HUES48 (cell line): ENCODE measurements at regions not wholly inside any gene's neighbourhood (a gene's known extent, or its start where the extent isn't known, plus 50 kb on each side); places are given as distances from the start of the nearest gene placed in this dataset.

Experiments used
- H3K27ac ChIP-seq: one replicate; pipeline ENCODE4 v1.7.0; 2013; ENCODE audit warnings: low read depth, low read length, inconsistent platforms
- H3K27me3 ChIP-seq: 2 replicates; pipeline ENCODE4 v1.6.1; 2013; ENCODE audit warnings: mild to moderate bottlenecking, low read length; ENCODE audit not compliant: control insufficient read depth, insufficient read depth
- H3K36me3 ChIP-seq: 2 replicates; pipeline ENCODE4 v1.6.1; 2013; ENCODE audit warnings: low read length; ENCODE audit not compliant: control insufficient read depth, insufficient read depth
- H3K4me1 ChIP-seq: 2 replicates; pipeline ENCODE4 v1.6.1; 2013; ENCODE audit warnings: mild to moderate bottlenecking, low read length; ENCODE audit not compliant: control insufficient read depth, insufficient read depth
- H3K4me3 ChIP-seq: 2 replicates; pipeline ENCODE4 v1.5.1; 2013; ENCODE audit warnings: mild to moderate bottlenecking, low read depth, low read length
- H3K9ac ChIP-seq: 2 replicates; pipeline ENCODE4 v1.6.1; 2013; ENCODE audit warnings: mild to moderate bottlenecking, low read depth, low read length, moderate library complexity
- H3K9me3 ChIP-seq: 2 replicates; pipeline ENCODE4 v1.6.1; 2013; ENCODE audit warnings: low read length; ENCODE audit not compliant: control insufficient read depth, insufficient read depth

DNA sequence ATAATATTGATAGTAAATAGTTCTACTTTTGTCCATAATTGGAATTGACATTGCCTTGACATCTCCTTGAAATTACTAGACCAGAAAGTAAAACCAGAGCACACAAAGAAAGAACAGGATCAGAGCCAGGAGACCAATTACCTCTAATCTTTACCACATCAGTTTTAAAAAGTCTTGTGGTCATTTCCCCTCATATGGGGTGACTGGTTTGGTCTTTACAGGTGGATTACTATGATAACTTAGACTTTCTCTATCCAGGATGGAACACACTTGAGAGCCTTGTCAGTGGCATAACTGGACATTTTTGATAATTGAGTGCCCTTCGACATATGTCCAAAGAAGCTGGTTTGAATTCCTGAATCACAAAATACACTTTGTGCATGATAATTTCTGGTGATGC, 1148.1 kb upstream of the NCAM2 start:
- no peak overlapping the region for H3K27ac ChIP-seq
- no peaks in the 10 kb centered on the region for H3K27me3 ChIP-seq
- no peak overlapping the region for H3K9ac ChIP-seq
- H3K4me1 ChIP-seq = no peaks in the 10 kb centered on the region
- H3K36me3 ChIP-seq = no peaks in the 10 kb centered on the region
- no peaks in the 10 kb centered on the region for H3K9me3 ChIP-seq
- no peak overlapping the region for H3K4me3 ChIP-seq

DNA sequence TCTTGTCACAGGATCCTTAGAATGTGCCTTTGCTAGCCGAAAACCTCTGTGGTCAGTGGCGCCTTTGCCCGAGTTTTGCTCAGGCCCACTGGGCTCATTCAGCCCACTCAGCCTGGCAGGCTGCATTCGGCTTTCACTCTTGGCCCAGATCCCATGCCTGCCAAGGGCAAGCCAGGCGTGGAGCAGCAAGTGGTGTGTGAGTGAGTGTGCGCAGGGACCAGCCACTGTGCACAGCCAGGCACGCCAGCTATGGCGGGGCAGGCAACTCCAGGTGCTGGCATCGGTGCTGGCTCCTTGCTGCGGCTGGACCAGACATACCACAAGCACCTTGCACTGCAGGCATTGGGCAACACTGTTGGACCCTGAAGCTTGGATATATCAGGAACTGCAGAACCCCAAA, 1145.1 kb upstream of the NCAM2 start:
- Histone ChIP-seq H3K9me3 (no peaks in the 10 kb centered on the region), H3K27ac (no peak overlapping the region), H3K4me1 (no peaks in the 10 kb centered on the region), H3K4me3 (no peak overlapping the region), H3K27me3 (no peaks in the 10 kb centered on the region), H3K9ac (no peak overlapping the region), H3K36me3 (no peaks in the 10 kb centered on the region)

DNA sequence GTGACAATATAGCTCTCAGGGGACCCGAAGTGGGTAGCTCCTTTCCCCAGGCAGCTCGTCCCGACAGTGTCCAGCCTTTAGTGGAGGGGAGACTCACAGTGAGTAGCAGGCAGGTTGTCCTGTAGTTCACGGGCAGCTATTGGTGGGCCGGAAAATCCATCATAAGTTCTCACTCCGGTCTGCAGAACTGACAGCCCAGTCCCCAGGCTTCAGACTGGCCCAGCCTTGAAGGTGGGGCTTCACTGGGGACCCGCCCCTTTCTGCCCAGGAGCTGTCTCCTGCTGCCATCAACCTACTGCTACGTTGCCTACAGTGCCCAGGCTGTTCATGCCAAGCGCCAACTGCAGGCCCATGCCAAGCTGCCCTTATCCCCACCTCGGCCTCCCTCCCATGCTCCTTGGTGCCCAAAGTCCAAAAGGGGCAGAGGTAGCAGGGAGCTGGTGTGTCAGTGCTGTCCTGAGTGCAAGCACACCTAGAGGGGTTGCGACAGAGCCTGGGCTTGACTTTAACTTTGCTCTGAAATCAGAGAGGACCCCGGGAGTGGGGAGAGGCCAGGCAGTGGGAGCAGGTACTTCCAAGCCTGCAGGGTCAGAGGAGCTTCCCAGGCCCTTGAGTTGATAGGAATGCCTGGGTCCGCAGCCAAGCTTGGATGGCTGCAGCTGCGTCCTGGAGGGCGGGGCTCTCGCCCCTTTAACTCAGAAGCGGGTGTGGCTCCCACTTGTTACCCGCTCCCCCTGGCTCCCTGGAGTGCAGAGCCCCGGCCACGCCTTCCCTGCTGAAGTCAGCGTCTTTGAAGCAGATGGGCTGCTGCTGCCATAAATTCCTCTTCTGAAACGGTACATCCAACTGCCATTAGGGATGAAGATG, 1144.3 kb upstream of the NCAM2 start:
- Histone ChIP-seq H3K9ac (no peak overlapping the region), H3K9me3 (no peaks in the 10 kb centered on the region)

DNA sequence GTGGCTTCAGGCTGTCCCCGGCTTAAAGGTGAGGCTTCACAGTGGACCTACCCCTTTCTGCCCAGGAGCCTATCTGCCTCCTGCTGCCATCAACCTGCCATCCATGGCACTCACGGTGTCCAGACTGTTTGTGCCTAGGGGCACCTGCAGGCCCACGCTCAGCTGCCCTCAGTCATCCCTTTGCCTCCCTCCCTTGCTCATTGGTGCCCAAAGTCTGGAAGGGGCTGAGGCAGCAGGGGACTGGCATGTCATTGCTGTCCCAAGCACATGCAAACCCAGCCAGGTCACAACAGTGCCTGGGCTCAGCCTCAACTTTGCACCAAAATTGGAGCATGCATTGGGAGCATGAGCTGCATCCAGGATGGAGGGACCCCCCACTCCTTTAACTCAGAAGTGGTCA, 1142.7 kb upstream of the NCAM2 start:
- no peaks in the 10 kb centered on the region for H3K27me3 ChIP-seq
- no peak overlapping the region for H3K4me3 ChIP-seq
- H3K36me3 ChIP-seq = no peaks in the 10 kb centered on the region
- H3K9ac ChIP-seq = no peak overlapping the region
- no peaks in the 10 kb centered on the region for H3K4me1 ChIP-seq
- no peak overlapping the region for H3K27ac ChIP-seq
- H3K9me3 ChIP-seq = no peaks in the 10 kb centered on the region

More for the DNA sequence above, 1144.3 kb upstream of the NCAM2 start:
- H3K4me3 ChIP-seq = no peak overlapping the region
- H3K4me1 ChIP-seq = no peaks in the 10 kb centered on the region
- no peaks in the 10 kb centered on the region for H3K27me3 ChIP-seq
- no peaks in the 10 kb centered on the region for H3K36me3 ChIP-seq
- no peak overlapping the region for H3K27ac ChIP-seq

DNA sequence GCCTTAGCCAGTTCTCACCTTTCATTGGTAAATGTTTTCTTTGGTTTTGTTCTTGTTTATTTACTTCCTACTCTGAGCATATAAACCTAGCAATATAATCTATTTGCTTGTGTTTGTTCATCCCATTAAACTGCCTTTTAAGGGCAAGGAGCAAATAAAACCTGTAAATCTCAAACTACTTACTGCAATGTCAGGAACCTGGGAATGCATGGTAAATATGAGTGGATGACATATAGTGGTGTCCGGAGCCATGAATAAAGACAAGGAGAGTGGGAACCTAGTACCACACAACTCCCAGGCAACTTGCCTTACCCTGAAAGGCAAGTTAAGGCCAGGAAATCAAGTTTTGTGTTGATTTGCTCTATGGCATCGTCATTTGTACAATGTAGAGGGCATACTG, 1133.7 kb upstream of the NCAM2 start:
- Histone ChIP-seq H3K27ac (no peak overlapping the region), H3K27me3 (no peaks in the 10 kb centered on the region), H3K36me3 (no peaks in the 10 kb centered on the region), H3K4me3 (no peak overlapping the region), H3K9ac (no peak overlapping the region), H3K4me1 (peaks cover 6% of the 10 kb centered on the region; the same call in 1 of the 2 replicates), H3K9me3 (no peaks in the 10 kb centered on the region)

DNA sequence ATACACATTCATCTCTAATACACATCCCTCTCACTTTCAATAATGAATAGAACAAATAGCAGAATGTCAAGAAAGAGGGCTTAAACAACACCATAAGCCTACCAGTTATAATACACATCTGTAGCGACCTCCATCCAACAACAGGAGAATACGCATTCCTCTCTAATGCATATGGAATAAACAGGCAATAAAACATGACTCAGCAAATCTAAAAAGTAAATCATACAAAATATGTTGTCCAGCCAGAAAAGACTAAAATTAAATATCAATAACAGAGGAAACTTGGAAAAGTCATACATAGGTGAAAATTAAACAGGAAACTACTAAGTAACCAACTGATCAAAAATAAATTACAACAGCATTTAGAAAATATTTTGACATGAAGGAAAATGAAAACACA, 1127.5 kb upstream of the NCAM2 start:
- Histone ChIP-seq H3K27me3 (no peaks in the 10 kb centered on the region), H3K9ac (no peak overlapping the region), H3K4me1 (peaks cover 6% of the 10 kb centered on the region; the same call in 1 of the 2 replicates), H3K4me3 (no peak overlapping the region), H3K9me3 (no peaks in the 10 kb centered on the region), H3K27ac (no peak overlapping the region), H3K36me3 (no peaks in the 10 kb centered on the region)

DNA sequence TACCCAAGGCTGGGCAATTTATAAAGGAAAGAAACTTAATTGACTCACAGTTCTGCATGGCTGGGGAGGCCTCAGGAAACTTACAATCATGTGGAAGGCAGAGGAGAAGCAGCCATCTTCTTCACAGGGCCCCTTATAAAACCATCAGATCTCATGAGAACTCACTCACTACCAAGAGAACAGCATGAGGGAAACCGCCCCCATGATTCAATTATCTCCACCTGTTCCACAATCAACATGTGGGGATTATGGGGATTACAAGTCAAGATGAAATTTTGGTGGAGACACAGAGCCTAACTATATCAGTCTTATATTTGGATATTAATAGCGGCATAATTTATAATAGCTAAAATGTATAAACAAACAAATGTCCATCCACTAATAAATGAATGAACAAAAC, 1123.7 kb upstream of the NCAM2 start:
- Histone ChIP-seq H3K36me3 (no peaks in the 10 kb centered on the region), H3K4me1 (no peaks in the 10 kb centered on the region), H3K9me3 (no peaks in the 10 kb centered on the region), H3K27me3 (no peaks in the 10 kb centered on the region), H3K9ac (no peak overlapping the region), H3K4me3 (no peak overlapping the region), H3K27ac (no peak overlapping the region)

DNA sequence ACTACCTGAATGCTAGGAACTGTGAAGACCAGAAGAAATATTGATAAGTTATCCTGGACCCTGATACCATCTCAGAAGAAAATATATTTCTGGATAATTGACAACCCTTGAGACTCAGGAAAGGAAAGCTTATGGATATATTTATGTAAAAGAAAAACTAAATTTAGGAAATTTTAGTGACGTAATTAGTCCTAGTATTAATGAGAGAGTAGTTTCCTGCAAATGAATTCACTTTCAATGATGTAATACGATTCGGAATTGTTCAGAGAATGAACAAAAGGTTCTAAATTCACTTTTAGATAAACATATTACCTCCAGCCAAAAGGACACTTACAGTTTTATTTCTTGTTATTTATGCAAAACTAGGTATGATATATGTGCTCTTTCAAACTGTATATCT, 1120.1 kb upstream of the NCAM2 start:
- Histone ChIP-seq H3K4me1 (no peaks in the 10 kb centered on the region), H3K36me3 (no peaks in the 10 kb centered on the region), H3K9me3 (no peaks in the 10 kb centered on the region), H3K27me3 (no peaks in the 10 kb centered on the region), H3K27ac (no peak overlapping the region), H3K9ac (no peak overlapping the region), H3K4me3 (no peak overlapping the region)

DNA sequence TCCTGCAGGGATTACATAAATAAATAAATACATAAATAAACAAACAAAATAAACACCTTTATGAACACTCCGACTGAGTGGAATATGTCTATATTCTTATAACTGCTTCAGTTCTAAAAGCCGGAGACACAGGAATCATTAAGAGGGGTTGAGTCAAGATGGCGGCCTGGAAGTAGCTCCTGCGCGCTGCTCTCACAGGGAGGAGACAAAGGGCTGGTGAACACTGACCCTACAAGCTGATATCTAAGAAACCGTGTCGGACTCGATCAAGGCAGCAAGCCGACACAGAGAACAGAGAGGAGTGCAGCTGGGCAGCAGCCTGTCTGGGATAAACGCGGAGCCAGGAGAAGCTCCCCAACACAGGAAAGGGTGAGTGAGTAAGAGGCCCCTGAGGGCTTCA, 1098.6 kb upstream of the NCAM2 start:
- Histone ChIP-seq H3K27ac (no peak overlapping the region), H3K4me3 (no peak overlapping the region), H3K9ac (no peak overlapping the region), H3K36me3 (no peaks in the 10 kb centered on the region), H3K27me3 (no peaks in the 10 kb centered on the region), H3K4me1 (no peaks in the 10 kb centered on the region), H3K9me3 (no peaks in the 10 kb centered on the region)

DNA sequence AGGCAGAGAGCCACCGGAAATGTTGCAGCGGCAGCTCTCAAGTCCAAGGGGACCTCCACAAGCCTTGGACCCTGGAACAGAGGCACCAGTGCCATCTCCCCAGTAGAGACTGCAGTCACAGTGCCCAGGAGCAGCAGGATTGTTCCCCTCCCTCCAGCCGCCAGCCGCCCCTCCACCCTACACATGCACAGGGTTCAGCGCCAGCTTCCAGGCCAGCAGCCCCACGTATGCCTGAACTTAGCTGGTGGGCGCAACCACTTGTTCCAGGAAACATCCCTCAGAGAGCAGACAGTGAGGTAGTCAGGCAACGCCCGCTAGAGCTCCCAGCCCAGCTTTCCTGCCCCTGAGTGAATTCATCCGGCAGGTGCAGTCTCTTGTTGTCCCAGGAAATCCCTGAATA, 1098.1 kb upstream of the NCAM2 start:
- no peaks in the 10 kb centered on the region for H3K36me3 ChIP-seq
- no peak overlapping the region for H3K27ac ChIP-seq
- no peak overlapping the region for H3K4me3 ChIP-seq
- H3K4me1 ChIP-seq = no peaks in the 10 kb centered on the region
- no peaks in the 10 kb centered on the region for H3K9me3 ChIP-seq
- H3K9ac ChIP-seq = no peak overlapping the region
- no peaks in the 10 kb centered on the region for H3K27me3 ChIP-seq

DNA sequence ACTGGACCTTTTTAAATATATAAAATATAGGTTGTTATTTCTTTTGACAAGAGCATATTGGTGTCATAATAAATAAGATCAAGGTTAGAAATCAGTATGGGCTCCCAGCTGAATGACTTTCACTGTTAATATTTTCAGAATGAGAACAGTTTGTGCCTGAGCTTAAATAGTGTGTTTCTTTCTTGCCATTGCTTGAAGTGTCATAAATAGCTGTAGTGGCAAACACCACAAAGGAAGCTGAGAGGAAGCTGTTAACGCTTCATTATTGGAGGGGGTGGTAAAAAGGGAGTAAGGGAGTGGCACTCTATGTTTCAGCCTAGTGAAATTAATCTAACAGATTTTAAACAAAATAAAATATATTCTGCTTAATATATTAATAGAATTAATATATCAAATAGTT, 1089.8 kb upstream of the NCAM2 start:
- Histone ChIP-seq H3K4me3 (no peak overlapping the region), H3K27me3 (no peaks in the 10 kb centered on the region), H3K9ac (no peak overlapping the region), H3K27ac (no peak overlapping the region), H3K36me3 (no peaks in the 10 kb centered on the region), H3K4me1 (no peaks in the 10 kb centered on the region), H3K9me3 (no peaks in the 10 kb centered on the region)
